ENCODE measurements at regions not wholly inside any gene's neighbourhood (a gene's known extent, or its start where the extent isn't known, plus 50 kb on each side); places are given as distances from the start of the nearest gene placed in this dataset.

DNA sequence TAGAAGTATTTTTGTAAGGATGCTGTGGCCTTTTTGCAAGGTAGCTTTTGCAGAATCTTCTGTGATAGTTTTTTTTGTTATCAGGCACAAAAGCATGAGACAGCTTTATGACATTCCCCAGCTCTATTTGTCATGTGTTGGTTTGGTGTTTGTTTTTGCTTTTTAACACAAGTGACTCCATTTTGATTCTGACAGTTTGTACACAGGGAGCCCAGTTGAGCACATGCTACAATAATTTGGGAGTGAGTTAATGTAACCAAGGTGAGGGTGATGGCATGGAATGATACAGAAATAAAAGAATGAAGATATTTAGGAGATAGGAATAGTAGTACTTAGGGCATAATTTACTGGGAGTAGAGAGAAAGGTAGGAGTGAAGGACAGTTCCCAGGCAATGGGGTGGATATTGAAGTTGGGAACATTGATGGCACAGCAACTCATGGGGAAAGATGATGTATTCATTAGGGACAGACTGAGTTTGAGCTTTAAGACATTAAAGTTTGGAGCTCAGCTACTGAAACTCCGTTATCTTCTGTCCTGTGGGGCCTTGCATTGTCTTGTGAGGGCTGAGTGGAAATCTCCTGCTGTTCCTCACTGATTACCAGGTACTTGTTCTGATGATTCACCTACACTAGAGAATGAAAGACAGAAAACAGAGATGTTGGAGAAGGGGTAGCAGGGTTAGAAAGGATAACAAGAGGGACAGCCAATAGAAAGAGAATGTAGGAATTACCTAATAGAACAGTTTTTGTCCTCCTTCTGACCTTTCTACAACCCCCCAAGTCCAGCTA, 88.3 kb upstream of the CCDC112 start:
- TF ChIP-seq, protein P1, sequence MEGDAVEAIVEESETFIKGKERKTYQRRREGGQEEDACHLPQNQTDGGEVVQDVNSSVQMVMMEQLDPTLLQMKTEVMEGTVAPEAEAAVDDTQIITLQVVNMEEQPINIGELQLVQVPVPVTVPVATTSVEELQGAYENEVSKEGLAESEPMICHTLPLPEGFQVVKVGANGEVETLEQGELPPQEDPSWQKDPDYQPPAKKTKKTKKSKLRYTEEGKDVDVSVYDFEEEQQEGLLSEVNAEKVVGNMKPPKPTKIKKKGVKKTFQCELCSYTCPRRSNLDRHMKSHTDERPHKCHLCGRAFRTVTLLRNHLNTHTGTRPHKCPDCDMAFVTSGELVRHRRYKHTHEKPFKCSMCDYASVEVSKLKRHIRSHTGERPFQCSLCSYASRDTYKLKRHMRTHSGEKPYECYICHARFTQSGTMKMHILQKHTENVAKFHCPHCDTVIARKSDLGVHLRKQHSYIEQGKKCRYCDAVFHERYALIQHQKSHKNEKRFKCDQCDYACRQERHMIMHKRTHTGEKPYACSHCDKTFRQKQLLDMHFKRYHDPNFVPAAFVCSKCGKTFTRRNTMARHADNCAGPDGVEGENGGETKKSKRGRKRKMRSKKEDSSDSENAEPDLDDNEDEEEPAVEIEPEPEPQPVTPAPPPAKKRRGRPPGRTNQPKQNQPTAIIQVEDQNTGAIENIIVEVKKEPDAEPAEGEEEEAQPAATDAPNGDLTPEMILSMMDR (IDR thresholded peaks at IDR 0.05; ENCODE audit: low read depth, low read length) = no peak
- DNase-seq (ENCODE audit: extremely low read depth, low read depth) = no peak

DNA sequence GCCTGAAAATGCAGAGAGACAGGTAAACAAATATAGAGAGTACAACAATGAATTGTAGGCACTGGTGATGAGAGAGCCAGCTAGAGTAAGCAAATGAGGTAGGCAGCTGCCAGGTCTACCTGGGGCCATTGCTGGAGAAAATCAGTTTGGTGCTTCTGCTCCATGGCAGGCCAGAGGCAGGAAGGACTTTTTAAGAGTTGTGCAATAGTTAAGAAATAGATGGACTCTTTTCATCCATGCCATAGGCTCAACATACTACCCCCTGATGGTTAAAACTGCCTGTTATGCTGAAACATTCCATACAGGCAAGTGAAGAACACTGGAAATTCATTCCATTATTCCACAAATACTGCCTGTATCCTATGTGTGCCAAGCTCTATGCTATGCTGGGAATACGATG, 86.5 kb upstream of the CCDC112 start:
- TF ChIP-seq, protein P1 (IDR thresholded peaks at IDR 0.05; ENCODE audit: low read depth, low read length) = no peak
- no peak for DNase-seq (ENCODE audit: extremely low read depth, low read depth)

DNA sequence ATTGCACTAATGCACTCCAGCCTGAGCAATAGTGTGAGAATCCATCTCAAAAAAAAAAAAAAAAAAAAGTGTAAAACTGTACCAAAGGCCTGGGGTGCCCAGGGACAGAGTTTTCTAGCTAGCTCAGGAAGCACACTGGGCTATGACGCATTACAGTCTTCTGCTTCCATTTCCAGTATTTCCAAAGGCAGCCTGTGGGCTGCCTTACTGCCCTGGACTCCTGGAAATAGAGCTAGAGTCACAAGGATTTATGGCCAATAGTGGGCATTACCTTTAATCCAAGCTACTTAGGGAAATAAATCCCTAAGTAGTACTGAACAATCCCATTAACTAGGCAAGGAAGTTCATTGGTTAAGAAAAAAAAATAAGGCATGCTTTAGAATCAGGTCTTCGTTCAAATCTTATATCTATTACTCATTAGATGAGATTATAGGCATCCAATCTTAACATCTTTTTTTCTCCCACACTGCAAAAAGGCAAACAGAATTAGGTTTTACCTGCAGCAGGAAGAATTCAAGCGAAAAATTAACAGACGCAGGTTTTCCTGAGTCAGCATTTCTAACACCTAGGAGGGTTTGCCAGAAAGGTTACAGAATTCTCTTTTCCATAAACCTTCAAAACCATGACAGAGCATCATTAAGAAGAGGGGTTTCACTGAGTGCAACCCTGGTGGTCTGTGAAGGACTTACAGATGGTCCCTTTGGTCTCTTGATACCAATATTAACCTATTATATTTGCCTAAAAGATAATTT, 85.6 kb upstream of the CCDC112 start:
- DNase-seq (ENCODE audit: extremely low read depth, low read depth) = no peak
- TF ChIP-seq, protein P1 (IDR thresholded peaks at IDR 0.05; ENCODE audit: low read depth, low read length) = no peak

DNA sequence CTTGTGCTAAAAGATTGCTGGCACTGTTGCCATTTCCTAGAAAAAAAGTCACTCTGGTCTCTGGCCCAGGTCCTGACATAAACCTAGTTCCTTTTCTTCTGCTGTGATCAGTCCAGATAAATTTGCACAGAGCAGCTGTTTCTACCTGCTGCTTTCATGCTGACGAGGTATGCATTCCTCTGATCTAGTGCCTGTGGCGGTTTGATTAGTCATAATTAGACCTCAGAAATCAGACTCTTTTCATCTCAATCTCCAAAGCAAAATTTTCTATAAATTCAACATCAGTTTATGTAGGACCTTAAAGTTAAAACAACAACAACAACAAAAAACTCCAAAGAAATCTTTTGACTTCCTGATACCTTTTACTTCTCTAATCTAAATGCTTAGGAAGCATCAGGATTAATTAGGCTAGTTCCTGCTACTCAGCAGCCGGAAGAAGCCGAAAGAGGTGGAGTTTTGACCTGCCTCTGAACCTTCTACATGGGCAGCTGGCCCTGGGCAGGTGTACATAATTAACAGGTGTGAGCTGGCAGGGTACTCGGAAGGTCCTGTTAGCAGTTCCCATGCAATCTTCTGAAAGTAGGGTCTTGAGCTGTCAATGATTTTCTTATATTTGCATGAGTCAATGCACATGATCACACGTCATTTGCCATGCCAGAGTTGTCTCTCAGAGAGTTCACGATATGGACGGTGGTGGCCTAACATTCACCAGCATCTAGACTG, 83.3 kb upstream of the CCDC112 start:
- TF ChIP-seq, protein P1 (IDR thresholded peaks at IDR 0.05; ENCODE audit: low read depth, low read length) = no peak

DNA sequence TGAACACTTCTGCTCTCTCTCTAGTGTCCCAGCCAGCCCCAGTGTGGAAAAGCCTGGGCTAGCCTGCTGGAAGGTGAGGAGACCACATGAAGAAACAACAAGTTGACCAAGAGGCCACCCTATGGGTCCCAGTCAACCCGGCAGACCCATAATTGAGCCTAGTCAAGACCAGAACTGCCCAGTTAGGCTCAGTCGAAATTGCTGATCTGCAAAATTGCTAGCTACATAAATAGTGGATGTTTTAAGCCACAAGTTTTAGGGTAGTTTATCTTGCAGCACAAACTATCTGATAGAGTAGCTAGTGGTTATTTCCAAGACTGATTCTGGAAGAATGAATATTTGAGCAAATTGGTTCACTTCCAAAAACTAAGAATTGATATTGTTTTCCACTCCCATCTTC, 82.3 kb upstream of the CCDC112 start:
- TF ChIP-seq, protein P1 (IDR thresholded peaks at IDR 0.05; ENCODE audit: low read depth, low read length) = no peak
- no peak for DNase-seq (ENCODE audit: extremely low read depth, low read depth)

More for the DNA sequence above, 83.3 kb upstream of the CCDC112 start:
- no peak for DNase-seq (ENCODE audit: extremely low read depth, low read depth)

DNA sequence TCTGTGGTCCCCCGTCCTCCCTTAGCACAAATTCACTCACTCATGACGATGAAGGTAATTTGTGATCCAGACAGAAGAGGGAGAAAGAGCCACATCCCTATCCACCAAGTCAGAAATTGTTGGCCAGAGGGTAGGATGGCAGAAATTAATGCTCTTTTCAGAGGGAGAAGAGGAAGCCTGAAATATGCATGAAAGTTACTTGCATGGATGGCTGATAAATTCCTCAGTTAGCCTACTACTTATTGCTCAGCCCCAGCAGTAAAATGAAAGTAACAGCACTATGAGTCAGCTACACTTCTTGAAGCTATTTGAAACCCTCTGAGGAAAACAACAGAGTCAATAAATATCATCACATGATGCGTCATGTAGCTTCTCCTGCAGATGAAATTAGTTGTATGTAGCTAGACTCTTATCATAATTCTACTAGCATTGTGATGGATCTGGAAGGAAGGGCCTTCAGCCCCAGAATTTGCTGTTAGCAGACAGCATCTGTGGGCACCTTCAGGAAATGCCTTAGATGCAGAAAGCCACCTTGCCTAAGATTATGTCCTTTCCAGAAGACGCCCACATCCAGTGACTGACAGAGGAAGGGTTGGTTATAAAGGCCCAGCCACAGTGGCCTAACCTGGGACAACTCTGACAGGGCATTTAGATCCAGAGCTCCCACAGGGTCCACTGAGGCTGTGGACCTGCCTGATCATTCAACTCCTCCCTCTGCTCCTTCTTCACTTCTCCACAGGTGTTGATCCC, 81.2 kb upstream of the CCDC112 start:
- TF ChIP-seq, protein P1 (IDR thresholded peaks at IDR 0.05; ENCODE audit: low read depth, low read length) = peak; percentile 41
- DNase-seq (ENCODE audit: extremely low read depth, low read depth) = peak; percentile 77

Data from AG09319 (cell line).